Globus pallidus (tissue), 1 donor: ENCODE measurements at regions not wholly inside any gene's neighbourhood (a gene's known extent, or its start where the extent isn't known, plus 50 kb on each side); places are given as distances from the start of the nearest gene placed in this dataset.
"Not testable (repeated sequence)": the region's sequence is repeated elsewhere in the genome, so short reads cannot be mapped to it uniquely, and the experiment has no call there.

Source experiments
- DNase-seq: peaks from one replicate; pipeline ENCODE4 v3.0.0-alpha.2; 2015; ENCODE audit warnings: low spot score

- DNase-seq: no peak
Measured at GRCh38 chr7:142500366-142500765, 242.5 kb upstream of the PRSS58 start.

GRCh38 chr7:142499635-142500034, 241.8 kb upstream of the PRSS58 start:
- DNase-seq: no peak

GRCh38 chr7:142498364-142498763, 240.5 kb upstream of the PRSS58 start:
- DNase-seq: no peak

GRCh38 chr7:142496545-142496991, 238.7 kb upstream of the PRSS58 start:
- peak; percentile 30 for DNase-seq

GRCh38 chr7:142495879-142496278, 238.0 kb upstream of the PRSS58 start:
- DNase-seq: not testable (repeated sequence)

GRCh38 chr7:142495301-142495700, 237.4 kb upstream of the PRSS58 start:
- DNase-seq: not testable (repeated sequence)

- DNase-seq: no peak
Measured at GRCh38 chr7:142494021-142494420, 236.2 kb upstream of the PRSS58 start.

- no peak for DNase-seq
Measured at GRCh38 chr7:142488842-142489241, 231.0 kb upstream of the PRSS58 start.

- DNase-seq: no peak
Measured at GRCh38 chr7:142488036-142488633, 230.3 kb upstream of the PRSS58 start.

GRCh38 chr7:142487565-142487964, 229.7 kb upstream of the PRSS58 start:
- not testable (repeated sequence) for DNase-seq

- no peak for DNase-seq
Measured at GRCh38 chr7:142487124-142487523, 229.3 kb upstream of the PRSS58 start.

- DNase-seq: no peak
Measured at GRCh38 chr7:142485617-142486226, 227.9 kb upstream of the PRSS58 start.

GRCh38 chr7:142483659-142484317, 225.9 kb upstream of the PRSS58 start:
- DNase-seq: no peak

GRCh38 chr7:142482891-142483658, 225.2 kb upstream of the PRSS58 start:
- DNase-seq: peak; percentile 37

GRCh38 chr7:142481548-142481947, 223.7 kb upstream of the PRSS58 start:
- no peak for DNase-seq

GRCh38 chr7:142478479-142479220, 220.8 kb upstream of the PRSS58 start:
- peak; percentile 55 for DNase-seq

- not testable (repeated sequence) for DNase-seq
Measured at GRCh38 chr7:142477801-142478200, 219.9 kb upstream of the PRSS58 start.

- DNase-seq: no peak
Measured at GRCh38 chr7:142477079-142477651, 219.3 kb upstream of the PRSS58 start.

GRCh38 chr7:142476077-142476476, 218.2 kb upstream of the PRSS58 start:
- no peak for DNase-seq

GRCh38 chr7:142471820-142472219, 214.0 kb upstream of the PRSS58 start:
- DNase-seq: no peak

- DNase-seq: no peak
Measured at GRCh38 chr7:142470544-142470830, 212.6 kb upstream of the PRSS58 start.
